Endothelial cell of umbilical vein (primary cell): ENCODE measurements at regions not wholly inside any gene's neighbourhood (a gene's known extent, or its start where the extent isn't known, plus 50 kb on each side); places are given as distances from the start of the nearest gene placed in this dataset.

Experiments
- CTCF ChIP-seq, 2 donors: IDR thresholded peaks; 1 replicate in 1 of 2; 2 replicates in 1 of 2; pipeline ENCODE4 v1.5.1; 2011; ENCODE audit warnings: low read length in 2 of 2, mild to moderate bottlenecking in 2 of 2, moderate library complexity in 2 of 2, control low read depth in 1 of 2, inconsistent platforms in 1 of 2, low read depth in 1 of 2; ENCODE audit not compliant: insufficient read depth in 1 of 2; ENCODE audit errors: extremely low read depth in 1 of 2
- EZH2 ChIP-seq: IDR thresholded peaks from 2 replicates; pipeline ENCODE4 v1.6.1; 2012; ENCODE audit warnings: borderline replicate concordance, low read depth, mild to moderate bottlenecking, moderate library complexity, low read length, inconsistent platforms; ENCODE audit not compliant: severe bottlenecking
- FOS ChIP-seq: IDR thresholded peaks from 2 replicates; pipeline ENCODE4 v1.6.1; 2011; ENCODE audit warnings: mild to moderate bottlenecking, low read length, moderate library complexity, borderline replicate concordance; ENCODE audit not compliant: insufficient read depth
- GATA2 ChIP-seq: IDR thresholded peaks from 2 replicates; pipeline ENCODE4 v1.7.0; 2011; ENCODE audit warnings: low read depth, mild to moderate bottlenecking, moderate library complexity, mixed read lengths, low read length; ENCODE audit not compliant: insufficient read length, insufficient read depth
- JUN ChIP-seq: IDR thresholded peaks from 2 replicates; pipeline ENCODE4 v1.6.1; 2011; ENCODE audit warnings: borderline replicate concordance, low read depth; ENCODE audit not compliant: insufficient read length, insufficient read depth
- MAX ChIP-seq: IDR thresholded peaks from 2 replicates; pipeline ENCODE4 v1.6.1; 2011; ENCODE audit not compliant: insufficient read depth, insufficient read length
- MYC ChIP-seq: IDR thresholded peaks from one replicate; pipeline ENCODE4 v1.6.1; 2011; ENCODE audit warnings: mild to moderate bottlenecking, low read depth, low read length
- POLR2A ChIP-seq: IDR thresholded peaks from 2 replicates; pipeline ENCODE4 v1.6.1; 2012; ENCODE audit warnings: low read depth, mild to moderate bottlenecking, control low read depth, low read length
- POLR2AphosphoS5 ChIP-seq: IDR thresholded peaks from 2 replicates; pipeline ENCODE4 v1.6.1; 2012; ENCODE audit warnings: low read depth, mild to moderate bottlenecking, control low read depth, low read length, moderate library complexity; ENCODE audit not compliant: insufficient read depth

GRCh38 chr16:64440421-64440831 is 681.4 kb downstream of the CDH11 start:
- TF ChIP-seq POLR2AphosphoS5 (no peak), CTCF (IDR thresholded peaks at IDR 0.05; ENCODE audit: extremely low read depth in 1 of 2, insufficient read depth in 1 of 2, low read depth in 1 of 2, low read length in 2 of 2) (no peak), EZH2 (no peak), POLR2A (no peak), MAX (no peak), MYC (no peak), JUN (peak; percentile 39), FOS (peak; percentile 80), GATA2 (peak; percentile 22)
